H1 (cell line): ENCODE measurements at regions not wholly inside any gene's neighbourhood (a gene's known extent, or its start where the extent isn't known, plus 50 kb on each side); places are given as distances from the start of the nearest gene placed in this dataset.

Experiments used
- CTCF ChIA-PET: fragments of 300-600 bp; sonication (Branson Sonifier 250); formaldehyde crosslinking; loops from one replicate; lab custom pipeline; 2021; ENCODE audit not compliant: partially characterized antibody; lab: Charles Lee
- POLR2A ChIA-PET: fragments of 300-600 bp; sonication (Branson Sonifier 250); formaldehyde crosslinking; loops from one replicate; lab custom pipeline; 2021; ENCODE audit warnings: inconsistent platforms; ENCODE audit not compliant: partially characterized antibody; lab: Charles Lee
- DNase-seq, 2 experiments: peaks; one replicate each; pipeline versions ENCODE4 v3.0.0 to v3.0.0-alpha.2; 2010 to 2022; ENCODE audit warnings: low spot score in 2 of 2, low read depth in 1 of 2, mixed read lengths in 1 of 2
- FAIRE-seq: peaks from 2 replicates; lab custom pipeline; 2011; peaks lifted over from hg19 to GRCh38; lab: Jason Lieb, UNC
- H2AFZ ChIP-seq: 2 replicates; pipeline ENCODE4 v1.8.1; 2012; ENCODE audit warnings: low read length, inconsistent platforms
- H2AK5ac ChIP-seq: 2 replicates; pipeline ENCODE4 v1.6.1; 2013; ENCODE audit warnings: low read depth, low read length
- H2BK120ac ChIP-seq: replicated peaks from 2 replicates; pipeline ENCODE3; 2013; ENCODE audit warnings: low read depth, low read length, inconsistent platforms
- H2BK12ac ChIP-seq: 2 replicates; pipeline ENCODE4 v1.6.1; 2013; ENCODE audit warnings: low read depth, low read length
- H2BK15ac ChIP-seq: 2 replicates; pipeline ENCODE4 v1.6.1; 2013; ENCODE audit warnings: low read length
- H2BK20ac ChIP-seq: 2 replicates; pipeline ENCODE4 v1.6.1; 2013; ENCODE audit warnings: low read length
- H2BK5ac ChIP-seq: 2 replicates; pipeline ENCODE4 v1.6.1; 2013; ENCODE audit warnings: low read depth, low read length
- H3K14ac ChIP-seq: 2 replicates; pipeline ENCODE4 v1.6.1; 2013; ENCODE audit warnings: inconsistent platforms; ENCODE audit not compliant: insufficient read length
- H3K18ac ChIP-seq: 2 replicates; pipeline ENCODE4 v1.6.1; 2013; ENCODE audit warnings: low read length; ENCODE audit errors: extremely low read depth
- H3K23ac ChIP-seq: 2 replicates; pipeline ENCODE4 v1.6.1; 2013; ENCODE audit warnings: inconsistent platforms; ENCODE audit not compliant: insufficient read length
- H3K23me2 ChIP-seq: 2 replicates; pipeline ENCODE4 v1.6.1; 2013; ENCODE audit warnings: low read depth, low read length
- H3K27ac ChIP-seq: 2 replicates; pipeline ENCODE4 v1.6.1; 2011; ENCODE audit warnings: low read depth, low read length, inconsistent platforms
- H3K27me3 ChIP-seq, 4 experiments: replicated peaks in 1 of 4; 1 replicate in 1 of 4; 2 replicates in 3 of 4; pipeline versions ENCODE4 v1.6.1 to v1.8.1; 2011 to 2013; ENCODE audit warnings: low read length in 3 of 4, mild to moderate bottlenecking in 3 of 4, inconsistent platforms in 2 of 4, mixed read lengths in 2 of 4, moderate library complexity in 1 of 4; ENCODE audit not compliant: control insufficient read depth in 3 of 4, insufficient read depth in 3 of 4; ENCODE audit errors: extremely low read depth in 1 of 4
- H3K36me3 ChIP-seq, 4 experiments: 2 replicates each; pipeline versions ENCODE4 v1.6.1 to v1.8.1; 2011 to 2013; ENCODE audit warnings: mild to moderate bottlenecking in 4 of 4, low read length in 3 of 4, moderate library complexity in 2 of 4, control low read depth in 1 of 4, inconsistent platforms in 1 of 4; ENCODE audit not compliant: insufficient read depth in 4 of 4, control insufficient read depth in 2 of 4
- H3K4ac ChIP-seq: replicated peaks from 2 replicates; pipeline ENCODE3; 2013; ENCODE audit warnings: low read length, low read depth, mixed read lengths, inconsistent platforms; ENCODE audit not compliant: insufficient read length
- H3K4me1 ChIP-seq, 4 experiments: replicated peaks in 1 of 4; 1 replicate in 1 of 4; 2 replicates in 3 of 4; pipeline versions ENCODE4 v1.6.1 to v1.8.1; 2011 to 2013; ENCODE audit warnings: low read length in 3 of 4, inconsistent platforms in 2 of 4, mixed read lengths in 1 of 4; ENCODE audit not compliant: insufficient read depth in 4 of 4, control insufficient read depth in 3 of 4
- H3K4me2 ChIP-seq, 2 experiments: 2 replicates each; pipeline versions ENCODE4 v1.6.1 to v1.8.1; 2011 to 2013; ENCODE audit warnings: low read depth in 2 of 2, low read length in 2 of 2, control low read depth in 1 of 2, inconsistent platforms in 1 of 2, mild to moderate bottlenecking in 1 of 2; ENCODE audit not compliant: insufficient read depth in 1 of 2
- H3K4me3 ChIP-seq, 4 experiments: fragments of 200-600, 300-600 bp in 1 of 4; sonication (generic), shearing (Covaris generic), sonication (Bioruptor Twin) in 1 of 4; 2 replicates each; pipeline versions ENCODE4 v1.5.1 to v1.8.1; 2011 to 2016; ENCODE audit warnings: low read length in 4 of 4, low read depth in 3 of 4, control low read depth in 2 of 4, inconsistent platforms in 2 of 4, mild to moderate bottlenecking in 2 of 4, mixed read lengths in 1 of 4, moderate library complexity in 1 of 4; ENCODE audit not compliant: insufficient read depth in 2 of 4; ENCODE audit errors: extremely low read depth in 1 of 4
- H3K56ac ChIP-seq: replicated peaks from 2 replicates; pipeline ENCODE3; 2013; ENCODE audit warnings: low read depth, mild to moderate bottlenecking, mixed read lengths, low read length, inconsistent platforms; ENCODE audit not compliant: insufficient read length
- H3K79me1 ChIP-seq: 2 replicates; pipeline ENCODE4 v1.6.1; 2013; ENCODE audit warnings: low read depth, low read length, control low read depth
- H3K79me2 ChIP-seq, 2 experiments: 2 replicates each; pipeline versions ENCODE4 v1.6.1 to v1.8.1; 2012 to 2013; ENCODE audit warnings: low read length in 2 of 2, mild to moderate bottlenecking in 2 of 2, inconsistent platforms in 1 of 2; ENCODE audit not compliant: insufficient read depth in 2 of 2, control insufficient read depth in 1 of 2
- H3K9ac ChIP-seq, 4 experiments: replicated peaks in 1 of 4; 1 replicate in 1 of 4; 2 replicates in 3 of 4; pipeline versions ENCODE4 v1.6.1 to v1.8.1; 2011 to 2013; ENCODE audit warnings: low read depth in 3 of 4, low read length in 3 of 4, control low read depth in 2 of 4, mild to moderate bottlenecking in 2 of 4, moderate library complexity in 2 of 4, inconsistent platforms in 1 of 4; ENCODE audit errors: extremely low read depth in 1 of 4
- H3K9me3 ChIP-seq, 2 experiments: 2 replicates each; pipeline versions ENCODE4 v1.6.1 to v1.8.1; 2012 to 2013; ENCODE audit warnings: mild to moderate bottlenecking in 2 of 2, moderate library complexity in 2 of 2, control low read depth in 1 of 2, inconsistent platforms in 1 of 2, low read depth in 1 of 2, low read length in 1 of 2, mixed read lengths in 1 of 2; ENCODE audit not compliant: insufficient read depth in 2 of 2
- H4K20me1 ChIP-seq, 2 experiments: replicated peaks in 1 of 2; 2 replicates each; pipeline versions ENCODE3 to v1.8.1; 2011 to 2013; ENCODE audit warnings: inconsistent platforms in 2 of 2, low read length in 2 of 2, mild to moderate bottlenecking in 1 of 2; ENCODE audit not compliant: insufficient read depth in 2 of 2, control insufficient read depth in 1 of 2
- H4K5ac ChIP-seq: 2 replicates; pipeline ENCODE4 v1.6.1; 2013; ENCODE audit warnings: low read length, low read depth, mixed read lengths, inconsistent platforms; ENCODE audit not compliant: insufficient read length
- H4K8ac ChIP-seq: 2 replicates; pipeline ENCODE4 v1.8.0; 2013; ENCODE audit warnings: mild to moderate bottlenecking, moderate library complexity, low read length, inconsistent platforms; ENCODE audit not compliant: insufficient read depth; ENCODE audit errors: extremely low read depth
- H4K91ac ChIP-seq: replicated peaks from 2 replicates; pipeline ENCODE3; 2013; ENCODE audit warnings: low read length, mixed read lengths, inconsistent platforms; ENCODE audit not compliant: insufficient read length
- ASH2L ChIP-seq: fragments of 200-600, 300-600 bp; sonication (generic); IDR thresholded peaks from one replicate; pipeline ENCODE4 v1.7.1; 2017; ENCODE audit warnings: low read length
- ATF2 ChIP-seq: IDR thresholded peaks from 2 replicates; pipeline ENCODE4 v1.6.1; 2012; ENCODE audit warnings: low read length, inconsistent platforms
- ATF3 ChIP-seq: IDR thresholded peaks from 2 replicates; pipeline ENCODE4 v1.6.1; 2011; ENCODE audit warnings: low read depth, mild to moderate bottlenecking, low read length; ENCODE audit not compliant: insufficient read depth
- CBX5 ChIP-seq: fragments of 300-800, 300-1000 bp; sonication (generic); IDR thresholded peaks from 2 replicates; pipeline ENCODE4 v1.7.1; 2016; ENCODE audit warnings: antibody characterized with exemption, low read length, low read depth
- CTCF ChIP-seq, 3 experiments: IDR thresholded peaks; 1 replicate in 2 of 3; 2 replicates in 1 of 3; pipeline versions ENCODE4 v1.5.1 to v1.6.1; 2011; ENCODE audit warnings: low read length in 3 of 3, mild to moderate bottlenecking in 3 of 3, inconsistent platforms in 2 of 3, low read depth in 1 of 3, moderate library complexity in 1 of 3; ENCODE audit not compliant: insufficient read depth in 1 of 3; ENCODE audit errors: control extremely low read depth in 1 of 3
- JUND ChIP-seq: IDR thresholded peaks from 2 replicates; pipeline ENCODE4 v1.6.1; 2011; ENCODE audit warnings: mild to moderate bottlenecking, improper control_type of control experiment, low read length
- KDM4A ChIP-seq: IDR thresholded peaks from one replicate; pipeline ENCODE4 v1.7.1; 2012; ENCODE audit warnings: low read depth, mild to moderate bottlenecking, moderate library complexity, low read length, inconsistent platforms; ENCODE audit not compliant: severe bottlenecking
- RNF2 ChIP-seq: fragments of 200-900, 300-1000 bp; sonication (generic); IDR thresholded peaks from 2 replicates; pipeline ENCODE4 v1.7.1; 2016; ENCODE audit warnings: borderline replicate concordance, low read depth, mild to moderate bottlenecking, antibody characterized with exemption, low read length; ENCODE audit not compliant: poor library complexity, severe bottlenecking; ENCODE audit errors: missing control alignments
- SIX5 ChIP-seq: IDR thresholded peaks from 2 replicates; pipeline ENCODE4 v1.6.1; 2011; ENCODE audit warnings: mild to moderate bottlenecking, low read depth, low read length
- TCF12 ChIP-seq: IDR thresholded peaks from 2 replicates; pipeline ENCODE4 v1.6.1; 2011; ENCODE audit warnings: low read depth, mild to moderate bottlenecking, low read length
- WGBS, 2 experiments: shearing (Covaris generic) in 1 of 2; methylation state at CpG; one replicate each; pipeline versions ENCODE4 v1.1.6 to v1.1.7; 2013 to 2015; ENCODE audit warnings: low lambda C conversion rate in 2 of 2, mixed read lengths in 2 of 2, inconsistent platforms in 1 of 2, low coverage in 1 of 2, missing lambda C conversion rate in 1 of 2; ENCODE audit not compliant: insufficient replicate concordance in 2 of 2, insufficient coverage in 1 of 2, insufficient read length in 1 of 2; ENCODE audit errors: extremely low coverage in 1 of 2, missing lambda C conversion rate in 1 of 2; 5-methylcytosine and 5-hydroxymethylcytosine counted together

GRCh38 chr4:120348948-120349347, 282.3 kb upstream of the MAD2L1 start:
- DNase-seq (no peak), FAIRE-seq (no peak)
- no peak overlapping the region for H2BK5ac ChIP-seq
- no peaks in the 10 kb centered on the region; a peak in 1 of 7 replicates for H3K4me1 ChIP-seq
- WGBS, 2 experiments: 100% methylated on average over 1 of the region's 1 CpG; no CpG with 5 or more reads in 1 of the 2 experiments
- no peaks in the 10 kb centered on the region for H3K27me3 ChIP-seq
- H3K36me3 ChIP-seq: no peaks in the 10 kb centered on the region; a peak in 1 of 8 replicates
- H4K91ac ChIP-seq: no peak overlapping the region
- no peaks in the 10 kb centered on the region for H3K79me1 ChIP-seq
- H2BK20ac ChIP-seq: no peak overlapping the region
- ChIA-PET CTCF (no interaction called here), POLR2A (no interaction called here)
- no peak overlapping the region for H3K4me2 ChIP-seq
- no peak overlapping the region for H2BK120ac ChIP-seq
- no peaks in the 10 kb centered on the region for H3K9me3 ChIP-seq
- no peak overlapping the region for H3K18ac ChIP-seq
- no peaks in the 10 kb centered on the region for H3K79me2 ChIP-seq
- no peak overlapping the region for H4K5ac ChIP-seq
- no peak overlapping the region for H3K23ac ChIP-seq
- no peak overlapping the region for H3K4me3 ChIP-seq
- no peak overlapping the region for H2AK5ac ChIP-seq
- no peak overlapping the region for H3K27ac ChIP-seq
- no peak overlapping the region for H2BK15ac ChIP-seq
- H3K56ac ChIP-seq: no peak overlapping the region
- no peak overlapping the region for H4K8ac ChIP-seq
- H2AFZ ChIP-seq: no peak overlapping the region
- H3K23me2 ChIP-seq: no peaks in the 10 kb centered on the region
- H2BK12ac ChIP-seq: no peak overlapping the region
- H3K9ac ChIP-seq: no peak overlapping the region
- H3K14ac ChIP-seq: no peak overlapping the region
- H4K20me1 ChIP-seq: peaks cover 0 to 2% of the 10 kb centered on the region in 2 experiments
- no peak overlapping the region for H3K4ac ChIP-seq
- no peak for TF ChIP-seq CBX5
- no peak for TF ChIP-seq ATF2
- TF ChIP-seq TCF12: no peak
- TF ChIP-seq KDM4A: no peak
- no peak for TF ChIP-seq ASH2L
- no peak for TF ChIP-seq RNF2
- TF ChIP-seq JUND: no peak
- no peak for TF ChIP-seq CTCF (IDR thresholded peaks at IDR 0.05; ENCODE audit: control extremely low read depth in 1 of 3, insufficient read depth in 1 of 3, low read depth in 1 of 3, low read length in 3 of 3)
- no peak for TF ChIP-seq SIX5
- TF ChIP-seq ATF3: no peak
